ENCODE measurements at regions not wholly inside any gene's neighbourhood (a gene's known extent, or its start where the extent isn't known, plus 50 kb on each side); places are given as distances from the start of the nearest gene placed in this dataset.

GRCh38 chr2:224183086-224183485, 144.0 kb upstream of the SERPINE2 start:
- WGBS, 2 experiments (ENCODE audit: extremely low coverage in 1 of 2, insufficient coverage in 1 of 2, insufficient read length in 1 of 2, insufficient replicate concordance in 2 of 2, low coverage in 1 of 2, low lambda C conversion rate in 2 of 2, missing lambda C conversion rate in 1 of 2), result 86% methylated on average over 3 of the region's 3 CpGs; no CpG with 5 or more reads in 1 of the 2 experiments
- CTCF ChIA-PET (ENCODE audit: partially characterized antibody), result interaction anchor here (1.6 to 1.7 kb wide), 2 partner anchors 20 to 213 kb away, joined by 5 read pairs; no protein-coding TSS in a partner anchor
- TF ChIP-seq CEBPB (IDR thresholded peaks at IDR 0.05; ENCODE audit: low read depth, low read length), result no peak
- no peak for TF ChIP-seq PHF8 (conservative IDR thresholded peaks at IDR 0.05; ENCODE audit: low read depth, low read length)
- no peak for TF ChIP-seq KDM4A (IDR thresholded peaks at IDR 0.05; ENCODE audit: low read depth, low read length, severe bottlenecking)
- TF ChIP-seq POLR2A (IDR thresholded peaks at IDR 0.05; ENCODE audit: control extremely low read depth in 1 of 2, low read depth in 2 of 2, low read length in 2 of 2), result no peak
- no peak for TF ChIP-seq SIRT6 (IDR thresholded peaks at IDR 0.05; ENCODE audit: low read length)
- no peak for TF ChIP-seq USF2 (IDR thresholded peaks at IDR 0.05; ENCODE audit: low read length)
- no peak for TF ChIP-seq ASH2L (IDR thresholded peaks at IDR 0.05; ENCODE audit: low read length)
- no peak for TF ChIP-seq E2F6 (IDR thresholded peaks at IDR 0.05)
- no peak for TF ChIP-seq EP300 (IDR thresholded peaks at IDR 0.05; ENCODE audit: borderline replicate concordance in 1 of 2, low read depth in 2 of 2, low read length in 2 of 2)
- no peak for TF ChIP-seq CBX5 (IDR thresholded peaks at IDR 0.05; ENCODE audit: low read depth, low read length)
- no peak for TF ChIP-seq TAF1 (IDR thresholded peaks at IDR 0.05; ENCODE audit: low read depth, low read length)
- TF ChIP-seq CTBP2 (IDR thresholded peaks at IDR 0.05; ENCODE audit: borderline replicate concordance, insufficient read depth, insufficient read length, low read length), result no peak
- TF ChIP-seq BCL11A (IDR thresholded peaks at IDR 0.05; ENCODE audit: low read depth in 2 of 2, low read length in 2 of 2), result no peak

More at GRCh38 chr2:224183086-224183485, 144.0 kb upstream of the SERPINE2 start:
- Histone ChIP-seq H3K14ac (ENCODE audit: insufficient read length) (no peak overlapping the region), H2AFZ (ENCODE audit: low read length) (no peak overlapping the region), H3K27ac (ENCODE audit: low read depth, low read length) (no peak overlapping the region), H2BK15ac (ENCODE audit: low read length) (no peak overlapping the region), H3K56ac (replicated peaks; ENCODE audit: insufficient read length, low read depth, low read length) (no peak overlapping the region), H3K18ac (ENCODE audit: extremely low read depth, low read length) (no peak overlapping the region), H4K20me1 (replicated peaks in 1 of 2; ENCODE audit: control insufficient read depth in 1 of 2, insufficient read depth in 2 of 2, low read length in 2 of 2) (no peaks in the 10 kb centered on the region), H3K4ac (replicated peaks; ENCODE audit: insufficient read length, low read depth, low read length) (no peak overlapping the region), H4K8ac (ENCODE audit: extremely low read depth, insufficient read depth, low read length) (no peak overlapping the region), H2BK20ac (ENCODE audit: low read length) (no peak overlapping the region), H3K9ac (replicated peaks in 1 of 4; ENCODE audit: extremely low read depth in 1 of 4, low read depth in 3 of 4, low read length in 3 of 4) (no peak overlapping the region), H3K36me3 (ENCODE audit: control insufficient read depth in 2 of 4, insufficient read depth in 4 of 4, low read length in 3 of 4) (no peaks in the 10 kb centered on the region), H3K79me2 (ENCODE audit: control insufficient read depth in 1 of 2, insufficient read depth in 2 of 2, low read length in 2 of 2) (no peaks in the 10 kb centered on the region), H4K5ac (ENCODE audit: insufficient read length, low read depth, low read length) (no peak overlapping the region), H3K23me2 (ENCODE audit: low read depth, low read length) (no peaks in the 10 kb centered on the region), H3K27me3 (replicated peaks in 1 of 4; ENCODE audit: control insufficient read depth in 3 of 4, extremely low read depth in 1 of 4, insufficient read depth in 3 of 4, low read length in 3 of 4) (no peaks in the 10 kb centered on the region), H2BK5ac (ENCODE audit: low read depth, low read length) (no peak overlapping the region), H2BK12ac (ENCODE audit: low read depth, low read length) (no peak overlapping the region), H3K9me3 (ENCODE audit: insufficient read depth in 2 of 2, low read depth in 1 of 2, low read length in 1 of 2) (no peaks in the 10 kb centered on the region), H3K4me1 (replicated peaks in 1 of 4; ENCODE audit: control insufficient read depth in 3 of 4, insufficient read depth in 4 of 4, low read length in 3 of 4) (no peaks in the 10 kb centered on the region), H2AK5ac (ENCODE audit: low read depth, low read length) (no peak overlapping the region), H3K79me1 (ENCODE audit: low read depth, low read length) (no peaks in the 10 kb centered on the region), H3K23ac (ENCODE audit: insufficient read length) (no peak overlapping the region), H3K4me3 (ENCODE audit: extremely low read depth in 1 of 4, insufficient read depth in 2 of 4, low read depth in 3 of 4, low read length in 4 of 4) (no peak overlapping the region), H4K91ac (replicated peaks; ENCODE audit: insufficient read length, low read length) (no peak overlapping the region), H2BK120ac (replicated peaks; ENCODE audit: low read depth, low read length) (no peak overlapping the region), H3K4me2 (ENCODE audit: insufficient read depth in 1 of 2, low read depth in 2 of 2, low read length in 2 of 2) (no peak overlapping the region)
- POLR2A ChIA-PET (ENCODE audit: partially characterized antibody), result no interaction called here
- no peak for FAIRE-seq
- no peak for DNase-seq (ENCODE audit: low read depth in 1 of 2, low spot score in 2 of 2)
